NOMO-1 treated with dmso at 0.1 percent for 144 hours (cell line): ENCODE measurements at regions not wholly inside any gene's neighbourhood (a gene's known extent, or its start where the extent isn't known, plus 50 kb on each side); places are given as distances from the start of the nearest gene placed in this dataset.

ENCODE experiments used
- DNase-seq: peaks from one replicate; lab custom pipeline; 2025; ENCODE audit not compliant: unreplicated experiment; lab: John Stamatoyannopoulos, UW

GRCh38 chr5:82855893-82856550, 221.2 kb downstream of the TMEM167A start:
- DNase-seq, result no peak

GRCh38 chr5:82854956-82855355, 222.2 kb downstream of the TMEM167A start:
- no peak for DNase-seq

- DNase-seq, result no peak
Measured at GRCh38 chr5:82851471-82851870, 225.7 kb downstream of the TMEM167A start.

- no peak for DNase-seq
Measured at GRCh38 chr5:82850393-82850792, 226.8 kb downstream of the TMEM167A start.

GRCh38 chr5:82849885-82850284, 227.3 kb downstream of the TMEM167A start:
- DNase-seq, result no peak

- no peak for DNase-seq
Measured at GRCh38 chr5:82847562-82847961, 229.6 kb downstream of the TMEM167A start.

GRCh38 chr5:82839881-82840280, 237.3 kb downstream of the TMEM167A start:
- no peak for DNase-seq

- no peak for DNase-seq
Measured at GRCh38 chr5:82835488-82835887, 241.7 kb downstream of the TMEM167A start.

GRCh38 chr5:82834151-82834550, 243.0 kb downstream of the TMEM167A start:
- no peak for DNase-seq

- no peak for DNase-seq
Measured at GRCh38 chr5:82833277-82833676, 243.9 kb downstream of the TMEM167A start.

GRCh38 chr5:82832445-82832844, 244.7 kb downstream of the TMEM167A start:
- no peak for DNase-seq

- no peak for DNase-seq
Measured at GRCh38 chr5:82828211-82828610, 249.0 kb downstream of the TMEM167A start.

- DNase-seq, result no peak
Measured at GRCh38 chr5:82827651-82828050, 249.5 kb downstream of the TMEM167A start.

- no peak for DNase-seq
Measured at GRCh38 chr5:82822634-82822927, 254.6 kb downstream of the TMEM167A start.

GRCh38 chr5:82821846-82822633, 255.2 kb downstream of the TMEM167A start:
- DNase-seq, result no peak

GRCh38 chr5:82820961-82821845, 256.0 kb downstream of the TMEM167A start:
- DNase-seq, result no peak

- no peak for DNase-seq
Measured at GRCh38 chr5:82820188-82820587, 257.0 kb downstream of the TMEM167A start.

- DNase-seq, result no peak
Measured at GRCh38 chr5:82817897-82818676, 259.1 kb downstream of the TMEM167A start.

GRCh38 chr5:82816926-82817325, 260.3 kb downstream of the TMEM167A start:
- DNase-seq, result no peak

- DNase-seq, result no peak
Measured at GRCh38 chr5:82815871-82816270, 261.3 kb downstream of the TMEM167A start.

- DNase-seq, result no peak
Measured at GRCh38 chr5:82813861-82814260, 263.3 kb downstream of the TMEM167A start.
